Stomach (tissue), 4 donors: ENCODE measurements at regions not wholly inside any gene's neighbourhood (a gene's known extent, or its start where the extent isn't known, plus 50 kb on each side); places are given as distances from the start of the nearest gene placed in this dataset.

Experiments used
- EP300 ChIP-seq: sonication (generic); formaldehyde crosslinking; IDR thresholded peaks from one replicate; pipeline ENCODE4 v1.6.1; 2017; ENCODE audit warnings: antibody characterized with exemption
- POLR2AphosphoS5 ChIP-seq, 3 donors: sonication (generic); formaldehyde crosslinking; IDR thresholded peaks; one replicate each; pipeline ENCODE4 v1.6.1; 2016; ENCODE audit warnings: antibody characterized with exemption in 3 of 3
- TF ChIP-seq, protein P1 (sequence below), 7 experiments: fragments of 450-650 bp in 4 of 7; fragments of 200-600 bp in 3 of 7; sonication (generic) in 3 of 7; IDR thresholded peaks; one replicate each; pipeline ENCODE4 v1.5.1; 2016 to 2019; ENCODE audit warnings: antibody characterized with exemption in 7 of 7, control low read depth in 2 of 7, mild to moderate bottlenecking in 1 of 7

DNA sequence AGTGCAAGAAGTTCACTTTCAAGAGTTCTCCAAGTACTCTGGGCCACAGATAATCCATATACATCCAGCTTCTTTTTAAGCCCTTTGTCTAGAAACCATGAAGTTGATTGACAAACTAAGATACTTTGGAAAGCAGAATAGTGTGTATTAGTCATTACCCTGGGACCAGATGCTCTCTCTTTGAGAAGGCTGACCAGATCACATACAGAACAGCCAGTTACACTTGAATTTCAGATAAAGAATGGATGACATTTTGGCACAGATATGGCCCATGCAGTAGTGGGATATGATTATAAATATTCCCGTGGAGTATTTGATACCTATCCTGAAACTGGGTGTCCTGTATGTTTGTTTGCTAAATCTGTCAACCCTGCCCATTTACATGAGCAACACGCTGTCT, 414.2 kb downstream of the KLF5 start:
- no peak for TF ChIP-seq POLR2AphosphoS5 (IDR thresholded peaks at IDR 0.05)
- TF ChIP-seq, protein P1, sequence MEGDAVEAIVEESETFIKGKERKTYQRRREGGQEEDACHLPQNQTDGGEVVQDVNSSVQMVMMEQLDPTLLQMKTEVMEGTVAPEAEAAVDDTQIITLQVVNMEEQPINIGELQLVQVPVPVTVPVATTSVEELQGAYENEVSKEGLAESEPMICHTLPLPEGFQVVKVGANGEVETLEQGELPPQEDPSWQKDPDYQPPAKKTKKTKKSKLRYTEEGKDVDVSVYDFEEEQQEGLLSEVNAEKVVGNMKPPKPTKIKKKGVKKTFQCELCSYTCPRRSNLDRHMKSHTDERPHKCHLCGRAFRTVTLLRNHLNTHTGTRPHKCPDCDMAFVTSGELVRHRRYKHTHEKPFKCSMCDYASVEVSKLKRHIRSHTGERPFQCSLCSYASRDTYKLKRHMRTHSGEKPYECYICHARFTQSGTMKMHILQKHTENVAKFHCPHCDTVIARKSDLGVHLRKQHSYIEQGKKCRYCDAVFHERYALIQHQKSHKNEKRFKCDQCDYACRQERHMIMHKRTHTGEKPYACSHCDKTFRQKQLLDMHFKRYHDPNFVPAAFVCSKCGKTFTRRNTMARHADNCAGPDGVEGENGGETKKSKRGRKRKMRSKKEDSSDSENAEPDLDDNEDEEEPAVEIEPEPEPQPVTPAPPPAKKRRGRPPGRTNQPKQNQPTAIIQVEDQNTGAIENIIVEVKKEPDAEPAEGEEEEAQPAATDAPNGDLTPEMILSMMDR (IDR thresholded peaks at IDR 0.05) = no peak
- no peak for TF ChIP-seq EP300
